ENCODE measurements at regions not wholly inside any gene's neighbourhood (a gene's known extent, or its start where the extent isn't known, plus 50 kb on each side); places are given as distances from the start of the nearest gene placed in this dataset.

DNA sequence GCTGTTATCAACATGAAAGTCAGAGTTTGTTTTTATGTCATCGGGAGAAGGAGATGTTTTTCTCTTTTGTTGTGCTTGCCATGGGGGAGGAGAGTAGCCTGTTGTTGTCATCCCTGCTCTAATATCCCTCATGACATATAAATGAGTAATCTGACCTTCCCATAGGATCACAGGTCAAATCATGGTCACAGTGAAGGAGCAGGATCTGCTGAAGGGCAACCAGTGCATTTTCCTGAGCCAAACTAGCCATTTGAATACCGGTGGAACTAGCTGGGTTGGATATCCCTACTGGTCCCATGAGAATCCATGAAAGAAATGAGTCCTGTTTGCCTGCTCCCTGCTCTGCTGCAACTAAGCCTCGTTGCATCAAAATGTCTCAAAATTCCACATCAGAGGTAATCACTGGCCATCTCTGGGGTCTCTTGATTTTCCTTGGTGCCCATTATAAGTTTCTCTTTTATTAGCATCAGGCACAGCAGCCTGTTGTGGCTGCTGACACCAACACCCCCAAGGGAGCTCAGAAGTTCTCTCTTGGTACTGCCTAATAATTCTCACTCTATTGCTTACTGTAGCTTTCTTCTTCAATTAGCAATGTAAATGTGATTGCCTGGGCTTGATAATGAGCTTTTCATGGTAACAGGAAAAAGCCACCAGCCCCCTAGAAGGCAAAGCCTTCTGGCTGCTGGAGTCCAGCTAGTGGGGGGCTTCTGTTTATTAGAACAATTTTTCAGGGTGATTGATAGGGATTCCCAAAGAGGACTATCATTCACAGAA, 211.4 kb upstream of the ERCC4 start:
- Mint-ChIP-seq H3K4me3 (no peak overlapping the region), H3K36me3 (ENCODE audit: low read depth) (peaks cover 7% of the 10 kb centered on the region; the same call in 2 of the 3 replicates), H3K27ac (no peak overlapping the region), H3K9me3 (peaks cover 12% of the 10 kb centered on the region), H3K27me3 (ENCODE audit: insufficient read depth, low read depth, poor library complexity) (peaks cover 6% of the 10 kb centered on the region), H3K4me1 (peaks cover 13% of the 10 kb centered on the region)
- Histone ChIP-seq H3K4me3 (no peak overlapping the region), H3F3A (replicated peaks; ENCODE audit: low read depth) (no peaks in the 10 kb centered on the region), H3K27ac (ENCODE audit: low read depth) (no peak overlapping the region), H3K36me3 (ENCODE audit: insufficient read depth) (no peaks in the 10 kb centered on the region), H2AFZ (peak overlapping the region; percentile 95), H3K79me2 (replicated peaks; ENCODE audit: insufficient read depth) (no peaks in the 10 kb centered on the region), H4K20me1 (replicated peaks; ENCODE audit: insufficient read depth) (no peaks in the 10 kb centered on the region), H3K9me2 (ENCODE audit: insufficient read depth) (no peaks in the 10 kb centered on the region; the same call in 1 of the 2 replicates), H3K4me1 (ENCODE audit: insufficient read depth) (peaks cover 14% of the 10 kb centered on the region), H3K4me2 (peak overlapping the region; percentile 71), H3K27me3 (ENCODE audit: insufficient read depth) (no peaks in the 10 kb centered on the region)
- DNase-seq (ENCODE audit: low spot score) (no peak), ATAC-seq (peak; percentile 31; the same call in 2 of the 3 replicates)
- no peak for TF ChIP-seq ETS1 (IDR thresholded peaks at IDR 0.05)
- TF ChIP-seq, protein P1, sequence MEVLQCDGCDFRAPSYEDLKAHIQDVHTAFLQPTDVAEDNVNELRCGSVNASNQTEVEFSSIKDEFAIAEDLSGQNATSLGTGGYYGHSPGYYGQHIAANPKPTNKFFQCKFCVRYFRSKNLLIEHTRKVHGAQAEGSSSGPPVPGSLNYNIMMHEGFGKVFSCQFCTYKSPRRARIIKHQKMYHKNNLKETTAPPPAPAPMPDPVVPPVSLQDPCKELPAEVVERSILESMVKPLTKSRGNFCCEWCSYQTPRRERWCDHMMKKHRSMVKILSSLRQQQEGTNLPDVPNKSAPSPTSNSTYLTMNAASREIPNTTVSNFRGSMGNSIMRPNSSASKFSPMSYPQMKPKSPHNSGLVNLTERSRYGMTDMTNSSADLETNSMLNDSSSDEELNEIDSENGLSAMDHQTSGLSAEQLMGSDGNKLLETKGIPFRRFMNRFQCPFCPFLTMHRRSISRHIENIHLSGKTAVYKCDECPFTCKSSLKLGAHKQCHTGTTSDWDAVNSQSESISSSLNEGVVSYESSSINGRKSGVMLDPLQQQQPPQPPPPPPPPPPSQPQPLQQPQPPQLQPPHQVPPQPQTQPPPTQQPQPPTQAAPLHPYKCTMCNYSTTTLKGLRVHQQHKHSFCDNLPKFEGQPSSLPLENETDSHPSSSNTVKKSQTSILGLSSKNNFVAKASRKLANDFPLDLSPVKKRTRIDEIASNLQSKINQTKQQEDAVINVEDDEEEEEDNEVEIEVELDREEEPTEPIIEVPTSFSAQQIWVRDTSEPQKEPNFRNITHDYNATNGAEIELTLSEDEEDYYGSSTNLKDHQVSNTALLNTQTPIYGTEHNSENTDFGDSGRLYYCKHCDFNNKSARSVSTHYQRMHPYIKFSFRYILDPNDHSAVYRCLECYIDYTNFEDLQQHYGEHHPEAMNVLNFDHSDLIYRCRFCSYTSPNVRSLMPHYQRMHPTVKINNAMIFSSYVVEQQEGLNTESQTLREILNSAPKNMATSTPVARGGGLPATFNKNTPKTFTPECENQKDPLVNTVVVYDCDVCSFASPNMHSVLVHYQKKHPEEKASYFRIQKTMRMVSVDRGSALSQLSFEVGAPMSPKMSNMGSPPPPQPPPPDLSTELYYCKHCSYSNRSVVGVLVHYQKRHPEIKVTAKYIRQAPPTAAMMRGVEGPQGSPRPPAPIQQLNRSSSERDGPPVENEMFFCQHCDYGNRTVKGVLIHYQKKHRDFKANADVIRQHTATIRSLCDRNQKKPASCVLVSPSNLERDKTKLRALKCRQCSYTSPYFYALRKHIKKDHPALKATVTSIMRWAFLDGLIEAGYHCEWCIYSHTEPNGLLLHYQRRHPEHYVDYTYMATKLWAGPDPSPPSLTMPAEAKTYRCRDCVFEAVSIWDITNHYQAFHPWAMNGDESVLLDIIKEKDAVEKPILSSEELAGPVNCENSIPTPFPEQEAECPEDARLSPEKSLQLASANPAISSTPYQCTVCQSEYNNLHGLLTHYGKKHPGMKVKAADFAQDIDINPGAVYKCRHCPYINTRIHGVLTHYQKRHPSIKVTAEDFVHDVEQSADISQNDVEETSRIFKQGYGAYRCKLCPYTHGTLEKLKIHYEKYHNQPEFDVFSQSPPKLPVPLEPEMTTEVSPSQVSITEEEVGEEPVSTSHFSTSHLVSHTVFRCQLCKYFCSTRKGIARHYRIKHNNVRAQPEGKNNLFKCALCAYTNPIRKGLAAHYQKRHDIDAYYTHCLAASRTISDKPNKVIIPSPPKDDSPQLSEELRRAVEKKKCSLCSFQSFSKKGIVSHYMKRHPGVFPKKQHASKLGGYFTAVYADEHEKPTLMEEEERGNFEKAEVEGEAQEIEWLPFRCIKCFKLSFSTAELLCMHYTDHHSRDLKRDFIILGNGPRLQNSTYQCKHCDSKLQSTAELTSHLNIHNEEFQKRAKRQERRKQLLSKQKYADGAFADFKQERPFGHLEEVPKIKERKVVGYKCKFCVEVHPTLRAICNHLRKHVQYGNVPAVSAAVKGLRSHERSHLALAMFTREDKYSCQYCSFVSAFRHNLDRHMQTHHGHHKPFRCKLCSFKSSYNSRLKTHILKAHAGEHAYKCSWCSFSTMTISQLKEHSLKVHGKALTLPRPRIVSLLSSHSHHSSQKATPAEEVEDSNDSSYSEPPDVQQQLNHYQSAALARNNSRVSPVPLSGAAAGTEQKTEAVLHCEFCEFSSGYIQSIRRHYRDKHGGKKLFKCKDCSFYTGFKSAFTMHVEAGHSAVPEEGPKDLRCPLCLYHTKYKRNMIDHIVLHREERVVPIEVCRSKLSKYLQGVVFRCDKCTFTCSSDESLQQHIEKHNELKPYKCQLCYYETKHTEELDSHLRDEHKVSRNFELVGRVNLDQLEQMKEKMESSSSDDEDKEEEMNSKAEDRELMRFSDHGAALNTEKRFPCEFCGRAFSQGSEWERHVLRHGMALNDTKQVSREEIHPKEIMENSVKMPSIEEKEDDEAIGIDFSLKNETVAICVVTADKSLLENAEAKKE (CRISPR knock-in tag; IDR thresholded peaks at IDR 0.05) = no peak
- no peak for TF ChIP-seq ZNF114 (CRISPR knock-in tag; IDR thresholded peaks at IDR 0.05)
- TF ChIP-seq ZNF331 (CRISPR knock-in tag; IDR thresholded peaks at IDR 0.05; ENCODE audit: low read depth) = no peak
- no peak for TF ChIP-seq CREB1 (CRISPR knock-in tag; IDR thresholded peaks at IDR 0.05; ENCODE audit: low read depth)
- TF ChIP-seq POLR2AphosphoS5 (IDR thresholded peaks at IDR 0.05; ENCODE audit: low read depth) = no peak
